ENCODE measurements at regions not wholly inside any gene's neighbourhood (a gene's known extent, or its start where the extent isn't known, plus 50 kb on each side); places are given as distances from the start of the nearest gene placed in this dataset.

- H3K36me3 ChIP-seq, result no peaks in the 10 kb centered on the region
- DNase-seq (ENCODE audit: low spot score in 2 of 2), result no peak
- H3K9me3 ChIP-seq, result peaks cover 0 to 6% (median 0%) of the 10 kb centered on the region in 4 donors
- WGBS, 2 donors, result 63 to 73% methylated on average over 2 of the region's 2 CpGs
- H3K27me3 ChIP-seq, result no peaks in the 10 kb centered on the region
- TF ChIP-seq POLR2A (IDR thresholded peaks at IDR 0.05) (no peak), EP300 (IDR thresholded peaks at IDR 0.05) (no peak), CTCF (IDR thresholded peaks at IDR 0.05) (no peak)
- no peak overlapping the region for H3K4me3 ChIP-seq
- no peaks in the 10 kb centered on the region for H3K4me1 ChIP-seq
- H3K27ac ChIP-seq, result no peak overlapping the region
These were observed 251.6 kb upstream of the DEFB112 start for GRCh38 chr6:50301307-50301706.

- TF ChIP-seq EP300 (IDR thresholded peaks at IDR 0.05) (no peak), CTCF (IDR thresholded peaks at IDR 0.05) (no peak), POLR2A (IDR thresholded peaks at IDR 0.05) (no peak)
- no peak for DNase-seq (ENCODE audit: low spot score in 2 of 2)
- Histone ChIP-seq H3K27me3 (no peaks in the 10 kb centered on the region), H3K27ac (no peak overlapping the region), H3K4me3 (no peak overlapping the region), H3K36me3 (no peaks in the 10 kb centered on the region), H3K4me1 (no peaks in the 10 kb centered on the region), H3K9me3 (peaks cover 0 to 6% (median 0%) of the 10 kb centered on the region in 4 donors)
These were observed 255.9 kb upstream of the DEFB112 start for GRCh38 chr6:50305660-50306059.

- Histone ChIP-seq H3K4me1 (no peaks in the 10 kb centered on the region), H3K27ac (no peak overlapping the region), H3K27me3 (no peaks in the 10 kb centered on the region), H3K36me3 (no peaks in the 10 kb centered on the region), H3K9me3 (no peaks in the 10 kb centered on the region), H3K4me3 (no peak overlapping the region)
- DNase-seq (ENCODE audit: low spot score in 2 of 2), result no peak
- TF ChIP-seq POLR2A (IDR thresholded peaks at IDR 0.05), result no peak
- no peak for TF ChIP-seq CTCF (IDR thresholded peaks at IDR 0.05)
- no peak for TF ChIP-seq EP300 (IDR thresholded peaks at IDR 0.05)
These were observed 268.8 kb upstream of the DEFB112 start for GRCh38 chr6:50318536-50318935.

GRCh38 chr6:50330347-50330746, 280.6 kb upstream of the DEFB112 start:
- Histone ChIP-seq H3K36me3 (no peaks in the 10 kb centered on the region), H3K9me3 (peaks cover 0 to 9% (median 0%) of the 10 kb centered on the region in 4 donors), H3K27ac (no peak overlapping the region), H3K27me3 (no peaks in the 10 kb centered on the region), H3K4me3 (no peak overlapping the region), H3K4me1 (no peaks in the 10 kb centered on the region)
- no peak for DNase-seq (ENCODE audit: low spot score in 2 of 2)
- WGBS, 2 donors, result 84 to 85% methylated on average over 2 of the region's 2 CpGs
- TF ChIP-seq CTCF (IDR thresholded peaks at IDR 0.05) (no peak), POLR2A (IDR thresholded peaks at IDR 0.05) (no peak), EP300 (IDR thresholded peaks at IDR 0.05) (no peak)

- H3K27me3 ChIP-seq, result no peaks in the 10 kb centered on the region
- 63 to 84% methylated on average over 3 of the region's 3 CpGs for WGBS, 2 donors
These were observed 281.2 kb upstream of the DEFB112 start for GRCh38 chr6:50330963-50331362.

More at GRCh38 chr6:50330963-50331362, 281.2 kb upstream of the DEFB112 start:
- TF ChIP-seq POLR2A (IDR thresholded peaks at IDR 0.05), result no peak
- no peak for TF ChIP-seq EP300 (IDR thresholded peaks at IDR 0.05)
- TF ChIP-seq CTCF (IDR thresholded peaks at IDR 0.05), result no peak
- Histone ChIP-seq H3K27ac (no peak overlapping the region), H3K4me1 (no peaks in the 10 kb centered on the region), H3K4me3 (no peak overlapping the region), H3K36me3 (no peaks in the 10 kb centered on the region), H3K9me3 (peaks cover 0 to 5% (median 0%) of the 10 kb centered on the region in 4 donors)
- no peak for DNase-seq (ENCODE audit: low spot score in 2 of 2)
